ENCODE measurements at regions not wholly inside any gene's neighbourhood (a gene's known extent, or its start where the extent isn't known, plus 50 kb on each side); places are given as distances from the start of the nearest gene placed in this dataset.

DNA sequence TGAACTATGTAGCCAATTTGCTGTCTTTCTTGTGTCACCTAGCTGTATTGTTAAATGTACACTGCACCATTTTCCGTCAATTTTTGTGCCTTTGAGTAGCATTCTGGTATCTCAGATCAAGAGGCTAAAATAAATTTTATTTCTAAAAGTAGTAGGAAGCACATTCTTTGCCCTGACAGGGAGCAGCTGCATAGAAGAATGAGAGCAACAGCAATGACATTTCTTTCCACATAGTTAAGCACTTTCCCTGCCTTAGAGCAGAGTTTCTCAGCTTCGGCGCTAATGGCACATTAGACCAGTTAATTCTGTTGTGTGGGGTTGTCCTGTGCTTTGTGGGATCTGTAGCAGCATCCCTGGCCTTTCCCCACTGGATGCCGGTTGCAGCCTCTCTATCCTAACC, 173.9 kb downstream of the CHIC2 start:
- H3K27ac ChIP-seq (replicated peaks), result no peak overlapping the region
- no peak for DNase-seq (ENCODE audit: low read depth in 1 of 2, low spot score in 1 of 2)
- no peak overlapping the region for H3K4me3 ChIP-seq (replicated peaks; ENCODE audit: insufficient read depth, low read length)
- H3K27me3 ChIP-seq (ENCODE audit: insufficient read depth, poor library complexity, severe bottlenecking), result no peaks in the 10 kb centered on the region
- TF ChIP-seq REST (IDR thresholded peaks at IDR 0.05; ENCODE audit: insufficient replicate concordance, low read depth) (no peak), POLR2AphosphoS5 (IDR thresholded peaks at IDR 0.05; ENCODE audit: low read depth) (no peak), SPI1 (IDR thresholded peaks at IDR 0.05; ENCODE audit: borderline replicate concordance, low read depth) (no peak), GABPA (IDR thresholded peaks at IDR 0.05; ENCODE audit: low read depth) (no peak)
- TF ChIP-seq, protein P1, sequence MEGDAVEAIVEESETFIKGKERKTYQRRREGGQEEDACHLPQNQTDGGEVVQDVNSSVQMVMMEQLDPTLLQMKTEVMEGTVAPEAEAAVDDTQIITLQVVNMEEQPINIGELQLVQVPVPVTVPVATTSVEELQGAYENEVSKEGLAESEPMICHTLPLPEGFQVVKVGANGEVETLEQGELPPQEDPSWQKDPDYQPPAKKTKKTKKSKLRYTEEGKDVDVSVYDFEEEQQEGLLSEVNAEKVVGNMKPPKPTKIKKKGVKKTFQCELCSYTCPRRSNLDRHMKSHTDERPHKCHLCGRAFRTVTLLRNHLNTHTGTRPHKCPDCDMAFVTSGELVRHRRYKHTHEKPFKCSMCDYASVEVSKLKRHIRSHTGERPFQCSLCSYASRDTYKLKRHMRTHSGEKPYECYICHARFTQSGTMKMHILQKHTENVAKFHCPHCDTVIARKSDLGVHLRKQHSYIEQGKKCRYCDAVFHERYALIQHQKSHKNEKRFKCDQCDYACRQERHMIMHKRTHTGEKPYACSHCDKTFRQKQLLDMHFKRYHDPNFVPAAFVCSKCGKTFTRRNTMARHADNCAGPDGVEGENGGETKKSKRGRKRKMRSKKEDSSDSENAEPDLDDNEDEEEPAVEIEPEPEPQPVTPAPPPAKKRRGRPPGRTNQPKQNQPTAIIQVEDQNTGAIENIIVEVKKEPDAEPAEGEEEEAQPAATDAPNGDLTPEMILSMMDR (IDR thresholded peaks at IDR 0.05; ENCODE audit: insufficient read depth, low read length), result no peak

GRCh38 chr4:53889326-53890055, 174.9 kb downstream of the CHIC2 start:
- DNase-seq (ENCODE audit: low read depth in 1 of 2, low spot score in 1 of 2), result no peak

GRCh38 chr4:53886090-53886489, 178.3 kb downstream of the CHIC2 start:
- Histone ChIP-seq H3K27me3 (ENCODE audit: insufficient read depth, poor library complexity, severe bottlenecking) (no peaks in the 10 kb centered on the region), H3K4me3 (replicated peaks; ENCODE audit: insufficient read depth, low read length) (no peak overlapping the region), H3K27ac (replicated peaks) (no peak overlapping the region)
- no peak for DNase-seq (ENCODE audit: low read depth in 1 of 2, low spot score in 1 of 2)
- TF ChIP-seq SPI1 (IDR thresholded peaks at IDR 0.05; ENCODE audit: borderline replicate concordance, low read depth) (no peak), REST (IDR thresholded peaks at IDR 0.05; ENCODE audit: insufficient replicate concordance, low read depth) (no peak), POLR2AphosphoS5 (IDR thresholded peaks at IDR 0.05; ENCODE audit: low read depth) (no peak), GABPA (IDR thresholded peaks at IDR 0.05; ENCODE audit: low read depth) (no peak)
- TF ChIP-seq, protein P1 (IDR thresholded peaks at IDR 0.05; ENCODE audit: insufficient read depth, low read length), result no peak

More at GRCh38 chr4:53889326-53890055, 174.9 kb downstream of the CHIC2 start:
- H3K27me3 ChIP-seq (ENCODE audit: insufficient read depth, poor library complexity, severe bottlenecking), result no peaks in the 10 kb centered on the region
- no peak for TF ChIP-seq REST (IDR thresholded peaks at IDR 0.05; ENCODE audit: insufficient replicate concordance, low read depth)
- TF ChIP-seq SPI1 (IDR thresholded peaks at IDR 0.05; ENCODE audit: borderline replicate concordance, low read depth), result no peak
- no peak for TF ChIP-seq POLR2AphosphoS5 (IDR thresholded peaks at IDR 0.05; ENCODE audit: low read depth)
- TF ChIP-seq, protein P1 (IDR thresholded peaks at IDR 0.05; ENCODE audit: insufficient read depth, low read length), result no peak
- TF ChIP-seq GABPA (IDR thresholded peaks at IDR 0.05; ENCODE audit: low read depth), result no peak
- no peak overlapping the region for H3K27ac ChIP-seq (replicated peaks)
- H3K4me3 ChIP-seq (replicated peaks; ENCODE audit: insufficient read depth, low read length), result no peak overlapping the region
